K562 (cell line): ENCODE measurements at regions not wholly inside any gene's neighbourhood (a gene's known extent, or its start where the extent isn't known, plus 50 kb on each side); places are given as distances from the start of the nearest gene placed in this dataset.

Experiments
- ATAC-seq: fragments of 200-7000 bp; cut with Tn5 transposase; 3 replicates; pipeline ENCODE4 v1.9.1; 2020; ENCODE audit warnings: moderate library complexity
- BruUV-seq: library from RNA; stranded (reverse); fragments of 400-500 nt; replicated peaks from 2 replicates; lab custom pipeline; 2021; lab: Mats Ljungman, UMichigan
- CTCF ChIA-PET: fragments of 300-600 bp; formaldehyde crosslinking; extraction: SDS; loops from one replicate; lab custom pipeline; 2021; ENCODE audit warnings: low intra/inter-chr PET ratio; lab: Yijun Ruan, JAX
- POLR2A ChIA-PET: fragments of 300-600, 350-650 bp; sonication (Branson Sonifier 250); formaldehyde crosslinking; extraction: SDS; loops from one replicate; lab custom pipeline; 2021; ENCODE audit warnings: antibody characterized with exemption, inconsistent platforms; lab: Yijun Ruan, JAX
- DNase-seq, 4 experiments: peaks; one replicate each; pipeline versions ENCODE4 v3.0.0 to v3.0.0-alpha.2; 2011 to 2018; ENCODE audit warnings: low spot score in 3 of 4, mixed read lengths in 3 of 4; ENCODE audit errors: extremely low read depth in 1 of 4
- FAIRE-seq: peaks from 2 replicates; lab custom pipeline; 2011; peaks lifted over from hg19 to GRCh38; lab: Jason Lieb, UNC
- H2AFZ ChIP-seq: 2 replicates; pipeline ENCODE4 v1.6.0; 2011; ENCODE audit warnings: low read depth, low read length, control low read depth, inconsistent platforms
- H3K27ac ChIP-seq: fragments of 200-600 bp; 3 replicates; pipeline ENCODE4 v1.8.0; 2011; ENCODE audit warnings: low read depth, mild to moderate bottlenecking, control low read depth, inconsistent platforms, low read length, moderate library complexity, mixed read lengths; ENCODE audit errors: extremely low read depth
- H3K27me3 ChIP-seq, 2 experiments: fragments of 300-600 bp in 1 of 2; 2 replicates in 1 of 2; 3 replicates in 1 of 2; pipeline versions ENCODE4 v1.6.0 to v1.8.0; 2011; ENCODE audit warnings: inconsistent platforms in 2 of 2, low read length in 2 of 2, mild to moderate bottlenecking in 1 of 2, mixed read lengths in 1 of 2, moderate library complexity in 1 of 2; ENCODE audit not compliant: control insufficient read depth in 2 of 2, insufficient read depth in 2 of 2
- H3K36me3 ChIP-seq: fragments of 300-600 bp; 3 replicates; pipeline ENCODE4 v1.8.0; 2011; ENCODE audit warnings: mild to moderate bottlenecking, low read length, inconsistent platforms; ENCODE audit not compliant: control insufficient read depth, insufficient read depth
- H3K4me1 ChIP-seq, 2 experiments: fragments of 200-600 bp in 1 of 2; replicated peaks in 1 of 2; 2 replicates in 1 of 2; 3 replicates in 1 of 2; pipeline versions ENCODE4 v1.5.1 to v1.8.0; 2011; ENCODE audit warnings: inconsistent platforms in 2 of 2, low read length in 2 of 2, mild to moderate bottlenecking in 1 of 2, mixed read lengths in 1 of 2, moderate library complexity in 1 of 2; ENCODE audit not compliant: control insufficient read depth in 2 of 2, insufficient read depth in 2 of 2
- H3K4me2 ChIP-seq: 2 replicates; pipeline ENCODE4 v1.6.1; 2011; ENCODE audit warnings: low read length, control low read depth, inconsistent platforms, mixed read lengths; ENCODE audit not compliant: insufficient read depth
- H3K4me3 ChIP-seq: fragments of 200-600 bp; sonication (generic), shearing (Covaris generic); 2 replicates; pipeline ENCODE4 v1.5.1; 2016; ENCODE audit warnings: control low read depth, inconsistent platforms
- H3K79me2 ChIP-seq: fragments of 200-600 bp; 3 replicates; pipeline ENCODE4 v1.8.0; 2011; ENCODE audit warnings: low read length, inconsistent platforms; ENCODE audit not compliant: control insufficient read depth, insufficient read depth
- H3K9ac ChIP-seq, 2 experiments: 2 replicates each; pipeline versions ENCODE4 v1.6.0 to v1.6.1; 2011; ENCODE audit warnings: low read depth in 2 of 2, low read length in 2 of 2, control low read depth in 1 of 2, inconsistent platforms in 1 of 2, mild to moderate bottlenecking in 1 of 2, mixed read lengths in 1 of 2; ENCODE audit not compliant: insufficient read depth in 1 of 2
- H3K9me1 ChIP-seq: one replicate; pipeline ENCODE4 v1.6.0; 2011; ENCODE audit warnings: inconsistent platforms, mild to moderate bottlenecking, low read length, moderate library complexity; ENCODE audit not compliant: control insufficient read depth, insufficient read depth
- H3K9me3 ChIP-seq: replicated peaks from 2 replicates; pipeline ENCODE4 v1.5.1; 2011; ENCODE audit warnings: low read depth, low read length, inconsistent platforms; ENCODE audit not compliant: control insufficient read depth, insufficient read depth
- H4K20me1 ChIP-seq: replicated peaks from 2 replicates; pipeline ENCODE4 v1.6.1; 2011; ENCODE audit warnings: low read length, inconsistent platforms, mixed read lengths; ENCODE audit not compliant: control insufficient read depth, insufficient read depth
- CHD1 ChIP-seq: fragments of 200-600 bp; sonication (generic); IDR thresholded peaks from one replicate; pipeline ENCODE4 v1.6.1; 2012; ENCODE audit warnings: mild to moderate bottlenecking, moderate library complexity, low read length, inconsistent platforms
- HOXB6 ChIP-seq: fragments of 250-450 bp; sonication (Bioruptor Pico); IDR thresholded peaks from 2 replicates; pipeline ENCODE4 v1.5.1; 2022; ENCODE audit warnings: mild to moderate bottlenecking, borderline replicate concordance
- MYC ChIP-seq, 2 experiments: fragments of 250-450 bp in 1 of 2; sonication (Bioruptor Pico) in 1 of 2; IDR thresholded peaks; 2 replicates each; pipeline versions ENCODE4 v1.5.1 to v1.6.1; 2012 to 2021; ENCODE audit warnings: low read depth in 2 of 2, borderline replicate concordance in 1 of 2, improper control_type of control experiment in 1 of 2, low read length in 1 of 2, mild to moderate bottlenecking in 1 of 2, moderate library complexity in 1 of 2
- SETDB1 ChIP-seq: IDR thresholded peaks from one replicate; pipeline ENCODE4 v1.6.1; 2012; ENCODE audit warnings: low read length, control low read depth, inconsistent platforms
- SIRT6 ChIP-seq: IDR thresholded peaks from one replicate; pipeline ENCODE4 v1.6.1; 2012; ENCODE audit warnings: low read depth, mild to moderate bottlenecking, control low read depth, inconsistent platforms, low read length, moderate library complexity
- ZBED1 ChIP-seq: IDR thresholded peaks from 2 replicates; pipeline ENCODE4 v1.6.1; 2014
- ZBTB7A ChIP-seq: IDR thresholded peaks from 2 replicates; pipeline ENCODE4 v1.6.1; 2011; ENCODE audit warnings: low read depth, mild to moderate bottlenecking, low read length, moderate library complexity, borderline replicate concordance; ENCODE audit not compliant: control insufficient read depth
- ZFP1 ChIP-seq: fragments of 450-650 bp; formaldehyde crosslinking; IDR thresholded peaks from 2 replicates; pipeline ENCODE4 v1.4.0; 2020; ENCODE audit warnings: mild to moderate bottlenecking, mixed read lengths
- ZNF146 ChIP-seq: IDR thresholded peaks from one replicate; pipeline ENCODE4 v1.6.1; 2018; ENCODE audit warnings: missing compliant biosample characterization; ENCODE audit not compliant: unreplicated experiment
- ZNF224 ChIP-seq: sonication (generic); formaldehyde crosslinking; IDR thresholded peaks from 2 replicates; pipeline ENCODE4 v1.8.0; 2022; ENCODE audit warnings: mild to moderate bottlenecking, missing genetic modification reagents
- ZNF668 ChIP-seq: fragments of 250-450 bp; sonication (Bioruptor Pico); IDR thresholded peaks from 2 replicates; pipeline ENCODE4 v1.8.0; 2022; ENCODE audit warnings: mild to moderate bottlenecking, inconsistent platforms
- WGBS: fragments of 100-300 bp; shearing (Covaris generic); methylation state at CpG from one replicate; pipeline ENCODE4 v1.1.6; 2016; ENCODE audit warnings: low coverage, mixed read lengths; ENCODE audit not compliant: insufficient coverage; ENCODE audit errors: missing lambda C conversion rate; 5-methylcytosine and 5-hydroxymethylcytosine counted together
- in situ Hi-C: fragments of 300-500 bp; cut with MboI; formaldehyde crosslinking; loops from 4 replicates; pipeline ENCODE4 v1.15.0; 2018; ENCODE audit warnings: inconsistent platforms, mixed read lengths
- intact Hi-C: fragments of 100-400 bp; cut with micrococcal nuclease; formaldehyde crosslinking; loops from 2 replicates; pipeline ENCODE4 v1.14.2; 2022
- TF ChIP-seq, protein P1 (sequence below): sonication (generic); formaldehyde crosslinking; IDR thresholded peaks from 2 replicates; pipeline ENCODE4 v1.8.1; 2023; ENCODE audit warnings: missing genetic modification reagents, mild to moderate bottlenecking, borderline replicate concordance

DNA sequence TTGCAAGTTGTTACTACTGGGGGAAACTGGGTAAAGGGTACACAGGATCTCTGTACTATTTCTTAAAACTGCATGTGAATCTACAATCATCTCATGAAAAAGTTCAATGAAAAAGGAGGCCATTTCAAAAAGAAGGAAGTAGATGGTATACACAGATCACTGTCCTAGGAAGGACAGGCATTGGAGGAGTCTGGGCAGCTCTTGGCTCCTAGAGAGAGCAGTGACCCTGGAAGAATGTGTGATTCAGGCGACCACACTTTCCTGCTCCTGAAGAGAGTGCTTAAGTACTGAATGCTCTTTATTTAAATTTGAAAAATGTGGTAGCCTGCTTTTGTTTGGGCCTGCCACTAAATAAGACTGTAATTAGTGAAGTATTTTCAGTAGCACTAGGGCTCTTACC is 318.1 kb upstream of the CASK start:
- Histone ChIP-seq H3K9ac (no peak overlapping the region), H2AFZ (no peak overlapping the region), H3K36me3 (no peaks in the 10 kb centered on the region), H3K79me2 (no peaks in the 10 kb centered on the region), H3K9me3 (no peaks in the 10 kb centered on the region), H4K20me1 (no peaks in the 10 kb centered on the region), H3K4me3 (no peak overlapping the region), H3K4me2 (no peak overlapping the region), H3K9me1 (no peaks in the 10 kb centered on the region), H3K27ac (no peak overlapping the region), H3K4me1 (no peaks in the 10 kb centered on the region), H3K27me3 (no peaks in the 10 kb centered on the region)
- POLR2A ChIA-PET, result no interaction called here
- in situ Hi-C loops (no loop called here), intact Hi-C loops (no loop called here)
- no TSS peak for BruUV-seq
- TF ChIP-seq HOXB6, result no peak
- TF ChIP-seq MYC (IDR thresholded peaks at IDR 0.05; ENCODE audit: low read depth, low read length), result no peak
- no peak for TF ChIP-seq MYC (CRISPR knock-in tag; IDR thresholded peaks at IDR 0.05; ENCODE audit: borderline replicate concordance, low read depth)
- no peak for TF ChIP-seq ZNF146 (CRISPR knock-in tag)
- no peak for TF ChIP-seq SIRT6
- TF ChIP-seq CHD1, result no peak
- TF ChIP-seq SETDB1, result no peak
- TF ChIP-seq ZBED1, result no peak
- TF ChIP-seq, protein P1, sequence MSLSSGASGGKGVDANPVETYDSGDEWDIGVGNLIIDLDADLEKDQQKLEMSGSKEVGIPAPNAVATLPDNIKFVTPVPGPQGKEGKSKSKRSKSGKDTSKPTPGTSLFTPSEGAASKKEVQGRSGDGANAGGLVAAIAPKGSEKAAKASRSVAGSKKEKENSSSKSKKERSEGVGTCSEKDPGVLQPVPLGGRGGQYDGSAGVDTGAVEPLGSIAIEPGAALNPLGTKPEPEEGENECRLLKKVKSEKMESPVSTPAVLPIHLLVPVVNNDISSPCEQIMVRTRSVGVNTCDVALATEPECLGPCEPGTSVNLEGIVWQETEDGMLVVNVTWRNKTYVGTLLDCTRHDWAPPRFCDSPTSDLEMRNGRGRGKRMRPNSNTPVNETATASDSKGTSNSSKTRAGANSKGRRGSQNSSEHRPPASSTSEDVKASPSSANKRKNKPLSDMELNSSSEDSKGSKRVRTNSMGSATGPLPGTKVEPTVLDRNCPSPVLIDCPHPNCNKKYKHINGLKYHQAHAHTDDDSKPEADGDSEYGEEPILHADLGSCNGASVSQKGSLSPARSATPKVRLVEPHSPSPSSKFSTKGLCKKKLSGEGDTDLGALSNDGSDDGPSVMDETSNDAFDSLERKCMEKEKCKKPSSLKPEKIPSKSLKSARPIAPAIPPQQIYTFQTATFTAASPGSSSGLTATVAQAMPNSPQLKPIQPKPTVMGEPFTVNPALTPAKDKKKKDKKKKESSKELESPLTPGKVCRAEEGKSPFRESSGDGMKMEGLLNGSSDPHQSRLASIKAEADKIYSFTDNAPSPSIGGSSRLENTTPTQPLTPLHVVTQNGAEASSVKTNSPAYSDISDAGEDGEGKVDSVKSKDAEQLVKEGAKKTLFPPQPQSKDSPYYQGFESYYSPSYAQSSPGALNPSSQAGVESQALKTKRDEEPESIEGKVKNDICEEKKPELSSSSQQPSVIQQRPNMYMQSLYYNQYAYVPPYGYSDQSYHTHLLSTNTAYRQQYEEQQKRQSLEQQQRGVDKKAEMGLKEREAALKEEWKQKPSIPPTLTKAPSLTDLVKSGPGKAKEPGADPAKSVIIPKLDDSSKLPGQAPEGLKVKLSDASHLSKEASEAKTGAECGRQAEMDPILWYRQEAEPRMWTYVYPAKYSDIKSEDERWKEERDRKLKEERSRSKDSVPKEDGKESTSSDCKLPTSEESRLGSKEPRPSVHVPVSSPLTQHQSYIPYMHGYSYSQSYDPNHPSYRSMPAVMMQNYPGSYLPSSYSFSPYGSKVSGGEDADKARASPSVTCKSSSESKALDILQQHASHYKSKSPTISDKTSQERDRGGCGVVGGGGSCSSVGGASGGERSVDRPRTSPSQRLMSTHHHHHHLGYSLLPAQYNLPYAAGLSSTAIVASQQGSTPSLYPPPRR (CRISPR knock-in tag), result no peak
- TF ChIP-seq ZBTB7A, result no peak
- no peak for TF ChIP-seq ZFP1
- TF ChIP-seq ZNF224 (CRISPR knock-in tag), result no peak
- TF ChIP-seq ZNF668, result no peak
- WGBS, result 0% methylated on average over 1 of the region's 1 CpG
- FAIRE-seq (no peak), ATAC-seq (no peak), DNase-seq (no peak)
- CTCF ChIA-PET, result no interaction called here
